ENCODE measurements at regions not wholly inside any gene's neighbourhood (a gene's known extent, or its start where the extent isn't known, plus 50 kb on each side); places are given as distances from the start of the nearest gene placed in this dataset.
A peak's percentile ranks its signal among the peaks of the same experiment; 100 is the strongest.

GRCh38 chr2:129866391-129866790, 113.1 kb upstream of the RAB6C start:
- Histone ChIP-seq H3K27me3 (ENCODE audit: low read depth) (peaks cover 4% of the 10 kb centered on the region), H3K4me1 (no peaks in the 10 kb centered on the region), H3K9me3 (replicated peaks) (no peaks in the 10 kb centered on the region), H3K27ac (replicated peaks) (no peak overlapping the region), H3K36me3 (no peaks in the 10 kb centered on the region), H3K4me3 (no peak overlapping the region)
- intact Hi-C loops (cut with micrococcal nuclease): no loop called here
- DNase-seq: no peak
- no peak for TF ChIP-seq CTCF (IDR thresholded peaks at IDR 0.05; ENCODE audit: borderline replicate concordance)

GRCh38 chr2:129868151-129868550, 111.3 kb upstream of the RAB6C start:
- H3K27ac ChIP-seq (replicated peaks): no peak overlapping the region
- no peaks in the 10 kb centered on the region for H3K27me3 ChIP-seq (ENCODE audit: low read depth)
- H3K36me3 ChIP-seq: no peaks in the 10 kb centered on the region
- TF ChIP-seq CTCF (IDR thresholded peaks at IDR 0.05; ENCODE audit: borderline replicate concordance): no peak
- no peak for DNase-seq
- intact Hi-C loops (cut with micrococcal nuclease): no loop called here
- no peak overlapping the region for H3K4me3 ChIP-seq
- H3K9me3 ChIP-seq (replicated peaks): no peaks in the 10 kb centered on the region
- no peaks in the 10 kb centered on the region for H3K4me1 ChIP-seq

- no peaks in the 10 kb centered on the region for H3K27me3 ChIP-seq (ENCODE audit: low read depth)
- intact Hi-C loops (cut with micrococcal nuclease): no loop called here
- DNase-seq: no peak
- no peak overlapping the region for H3K27ac ChIP-seq (replicated peaks)
- no peaks in the 10 kb centered on the region for H3K4me1 ChIP-seq
- no peaks in the 10 kb centered on the region for H3K36me3 ChIP-seq
- TF ChIP-seq CTCF (IDR thresholded peaks at IDR 0.05; ENCODE audit: borderline replicate concordance): no peak
- H3K4me3 ChIP-seq: no peak overlapping the region
- H3K9me3 ChIP-seq (replicated peaks): no peaks in the 10 kb centered on the region
These were observed 108.7 kb upstream of the RAB6C start for GRCh38 chr2:129870685-129871241.

GRCh38 chr2:129872446-129872845, 107.0 kb upstream of the RAB6C start:
- Histone ChIP-seq H3K4me3 (no peak overlapping the region), H3K27ac (replicated peaks) (no peak overlapping the region), H3K4me1 (peaks cover 9% of the 10 kb centered on the region), H3K36me3 (no peaks in the 10 kb centered on the region), H3K27me3 (ENCODE audit: low read depth) (no peaks in the 10 kb centered on the region), H3K9me3 (replicated peaks) (no peaks in the 10 kb centered on the region)
- DNase-seq: no peak
- TF ChIP-seq CTCF (IDR thresholded peaks at IDR 0.05; ENCODE audit: borderline replicate concordance): no peak
- intact Hi-C loops (cut with micrococcal nuclease): no loop called here

- H3K27ac ChIP-seq (replicated peaks): no peak overlapping the region
- H3K4me1 ChIP-seq: peaks cover 16% of the 10 kb centered on the region
- intact Hi-C loops (cut with micrococcal nuclease): no loop called here
- no peak for DNase-seq
- H3K4me3 ChIP-seq: peak overlapping the region; percentile 76
- no peaks in the 10 kb centered on the region for H3K27me3 ChIP-seq (ENCODE audit: low read depth)
- H3K9me3 ChIP-seq (replicated peaks): no peaks in the 10 kb centered on the region
- H3K36me3 ChIP-seq: no peaks in the 10 kb centered on the region
- TF ChIP-seq CTCF (IDR thresholded peaks at IDR 0.05; ENCODE audit: borderline replicate concordance): no peak
These were observed 102.9 kb upstream of the RAB6C start for GRCh38 chr2:129876541-129876940.

Data from left ventricle myocardium inferior (tissue), 1 donor.